PC-9 (cell line): ENCODE measurements at regions not wholly inside any gene's neighbourhood (a gene's known extent, or its start where the extent isn't known, plus 50 kb on each side); places are given as distances from the start of the nearest gene placed in this dataset.

ENCODE experiments used
- BruUV-seq: library from RNA; stranded (reverse); fragments of 400-500 nt; replicated peaks from 2 replicates; lab custom pipeline; 2021; lab: Mats Ljungman, UMichigan
- CTCF ChIA-PET: fragments of 300-600 bp; sonication (Branson Sonifier 250); formaldehyde crosslinking; loops from one replicate; lab custom pipeline; 2022; ENCODE audit warnings: antibody characterized with exemption; lab: Charles Lee
- POLR2A ChIA-PET: fragments of 300-600 bp; sonication (Branson Sonifier 250); formaldehyde crosslinking; loops from one replicate; lab custom pipeline; 2022; ENCODE audit warnings: antibody characterized with exemption; ENCODE audit not compliant: unreplicated experiment; lab: Charles Lee
- DNase-seq, 2 experiments: peaks; one replicate each; pipeline versions ENCODE4 v3.0.0 to v3.0.0-alpha.2; 2015 to 2022; ENCODE audit warnings: mixed read lengths in 1 of 2
- H2AFZ ChIP-seq: fragments of 200-600 bp; sonication (generic); 2 replicates; pipeline ENCODE4 v1.8.1; 2017; ENCODE audit warnings: antibody characterized with exemption
- H3F3A ChIP-seq: fragments of 200-600 bp; sonication (generic); 2 replicates; pipeline ENCODE4 v1.8.1; 2017; ENCODE audit warnings: antibody characterized with exemption, mild to moderate bottlenecking, low read depth; ENCODE audit not compliant: insufficient read depth
- H3K27ac ChIP-seq: fragments of 200-600 bp; sonication (generic); 2 replicates; pipeline ENCODE4 v1.6.1; 2016; ENCODE audit warnings: mixed run types
- H3K27me3 ChIP-seq: fragments of 200-600 bp; sonication (generic); 2 replicates; pipeline ENCODE4 v1.6.1; 2016; ENCODE audit warnings: low read depth, mixed run types; ENCODE audit not compliant: insufficient read depth
- H3K36me3 ChIP-seq: fragments of 200-600 bp; sonication (generic); 2 replicates; pipeline ENCODE4 v1.6.1; 2016; ENCODE audit warnings: low read depth, mixed run types
- H3K4me1 ChIP-seq: fragments of 200-600 bp; sonication (generic); replicated peaks from 2 replicates; pipeline ENCODE4 v1.6.1; 2016; ENCODE audit warnings: mixed run types; ENCODE audit not compliant: insufficient read depth
- H3K4me2 ChIP-seq: fragments of 200-600 bp; sonication (generic); 2 replicates; pipeline ENCODE4 v1.6.1; 2017; ENCODE audit warnings: mixed run types
- H3K4me3 ChIP-seq: fragments of 200-600 bp; sonication (generic); 2 replicates; pipeline ENCODE4 v1.6.1; 2016; ENCODE audit warnings: mixed run types
- H3K79me2 ChIP-seq: fragments of 200-600 bp; sonication (generic); 2 replicates; pipeline ENCODE4 v1.6.1; 2017; ENCODE audit warnings: low read depth, mixed run types
- H3K9me2 ChIP-seq: fragments of 200-600 bp; sonication (generic); 2 replicates; pipeline ENCODE4 v1.8.1; 2017; ENCODE audit warnings: mild to moderate bottlenecking; ENCODE audit not compliant: insufficient read depth
- H3K9me3 ChIP-seq: fragments of 200-600 bp; sonication (generic); 2 replicates; pipeline ENCODE4 v1.8.1; 2016; ENCODE audit warnings: low read depth; ENCODE audit not compliant: insufficient read depth
- H4K20me1 ChIP-seq: fragments of 200-600 bp; sonication (generic); 2 replicates; pipeline ENCODE4 v1.8.1; 2017; ENCODE audit not compliant: insufficient read depth
- EZH2 ChIP-seq: fragments of 200-600 bp; sonication (generic); IDR thresholded peaks from 2 replicates; pipeline ENCODE4 v1.8.0; 2017; ENCODE audit warnings: antibody characterized with exemption, low read depth
- intact Hi-C: fragments of 100-400 bp; cut with micrococcal nuclease; formaldehyde crosslinking; loops from one replicate; pipeline ENCODE4 v1.10.0; 2022; ENCODE audit not compliant: unreplicated experiment
- TF ChIP-seq, protein P1 (sequence below): fragments of 200-600 bp; sonication (generic); conservative IDR thresholded peaks from 2 replicates; pipeline ENCODE4 v1.6.1; 2017; ENCODE audit warnings: mixed run types, antibody characterized with exemption, mild to moderate bottlenecking, moderate library complexity

DNA sequence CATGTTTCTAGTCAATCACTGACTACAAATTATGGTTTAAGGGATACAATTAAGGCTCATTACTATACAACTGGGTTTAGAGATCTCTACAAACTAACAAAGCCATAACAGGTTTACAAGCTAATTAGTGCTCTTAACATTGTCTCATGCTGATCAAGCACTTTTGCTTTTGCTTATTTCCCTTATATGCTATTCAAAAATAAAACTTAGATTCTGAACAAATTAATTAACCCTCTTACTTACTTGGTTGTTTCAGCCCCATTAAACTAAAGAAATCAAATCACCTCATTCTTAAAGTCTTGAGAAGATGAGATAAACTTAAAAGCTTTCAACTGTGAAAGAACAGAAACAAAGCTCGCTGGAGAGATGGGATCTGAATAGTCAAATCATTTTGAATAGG, 2024.5 kb upstream of the ADGRL3 start:
- intact Hi-C loops, result no loop called here
- no peaks in the 10 kb centered on the region for H3K4me1 ChIP-seq

DNA sequence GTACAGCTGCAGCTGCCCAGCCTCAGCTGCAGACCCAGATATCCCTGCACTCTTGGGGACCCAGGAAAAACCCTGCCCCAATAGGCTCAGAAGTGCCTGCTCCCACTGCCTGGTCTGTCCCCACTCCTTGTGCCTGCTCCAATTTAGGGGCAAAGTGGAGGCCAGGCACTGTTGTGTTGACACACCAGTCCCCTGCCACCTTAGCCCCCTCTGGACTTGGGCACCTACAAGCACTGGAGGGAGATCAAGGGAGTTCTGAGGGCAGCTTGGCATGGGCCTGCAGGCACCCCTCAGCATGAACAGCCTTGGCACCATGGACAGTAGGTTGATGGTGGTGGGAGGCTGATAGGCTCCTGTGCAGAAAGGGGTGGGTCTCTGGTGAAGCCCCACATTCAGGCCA, 2020.8 kb upstream of the ADGRL3 start:
- H3K36me3 ChIP-seq, result no peaks in the 10 kb centered on the region
- H4K20me1 ChIP-seq, result no peaks in the 10 kb centered on the region
- ChIA-PET CTCF (no interaction called here), POLR2A (no interaction called here)
- no peaks in the 10 kb centered on the region for H3K4me1 ChIP-seq
- intact Hi-C loops, result no loop called here
- no peaks in the 10 kb centered on the region for H3K79me2 ChIP-seq
- H3K27ac ChIP-seq, result no peak overlapping the region
- H3F3A ChIP-seq, result no peaks in the 10 kb centered on the region
- H2AFZ ChIP-seq, result no peak overlapping the region
- TF ChIP-seq EZH2, result no peak
- TF ChIP-seq, protein P1, sequence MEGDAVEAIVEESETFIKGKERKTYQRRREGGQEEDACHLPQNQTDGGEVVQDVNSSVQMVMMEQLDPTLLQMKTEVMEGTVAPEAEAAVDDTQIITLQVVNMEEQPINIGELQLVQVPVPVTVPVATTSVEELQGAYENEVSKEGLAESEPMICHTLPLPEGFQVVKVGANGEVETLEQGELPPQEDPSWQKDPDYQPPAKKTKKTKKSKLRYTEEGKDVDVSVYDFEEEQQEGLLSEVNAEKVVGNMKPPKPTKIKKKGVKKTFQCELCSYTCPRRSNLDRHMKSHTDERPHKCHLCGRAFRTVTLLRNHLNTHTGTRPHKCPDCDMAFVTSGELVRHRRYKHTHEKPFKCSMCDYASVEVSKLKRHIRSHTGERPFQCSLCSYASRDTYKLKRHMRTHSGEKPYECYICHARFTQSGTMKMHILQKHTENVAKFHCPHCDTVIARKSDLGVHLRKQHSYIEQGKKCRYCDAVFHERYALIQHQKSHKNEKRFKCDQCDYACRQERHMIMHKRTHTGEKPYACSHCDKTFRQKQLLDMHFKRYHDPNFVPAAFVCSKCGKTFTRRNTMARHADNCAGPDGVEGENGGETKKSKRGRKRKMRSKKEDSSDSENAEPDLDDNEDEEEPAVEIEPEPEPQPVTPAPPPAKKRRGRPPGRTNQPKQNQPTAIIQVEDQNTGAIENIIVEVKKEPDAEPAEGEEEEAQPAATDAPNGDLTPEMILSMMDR, result no peak
- BruUV-seq, result no TSS peak
- H3K9me2 ChIP-seq, result no peaks in the 10 kb centered on the region
- H3K4me3 ChIP-seq, result no peak overlapping the region
- no peak overlapping the region for H3K4me2 ChIP-seq
- no peaks in the 10 kb centered on the region for H3K9me3 ChIP-seq
- no peak for DNase-seq
- H3K27me3 ChIP-seq, result no peaks in the 10 kb centered on the region

More for the DNA sequence above, 2024.5 kb upstream of the ADGRL3 start:
- H3K79me2 ChIP-seq, result no peaks in the 10 kb centered on the region
- H3K36me3 ChIP-seq, result no peaks in the 10 kb centered on the region
- CTCF ChIA-PET, result no interaction called here
- H3K4me3 ChIP-seq, result no peak overlapping the region
- no peaks in the 10 kb centered on the region for H3K27me3 ChIP-seq
- H3K4me2 ChIP-seq, result no peak overlapping the region
- TF ChIP-seq, protein P1, result no peak
- TF ChIP-seq EZH2, result no peak
- no peak overlapping the region for H2AFZ ChIP-seq
- POLR2A ChIA-PET, result no interaction called here
- DNase-seq, result no peak
- no peaks in the 10 kb centered on the region for H4K20me1 ChIP-seq
- H3F3A ChIP-seq, result no peaks in the 10 kb centered on the region
- no peak overlapping the region for H3K27ac ChIP-seq
- no TSS peak for BruUV-seq
- H3K9me2 ChIP-seq, result no peaks in the 10 kb centered on the region
- no peaks in the 10 kb centered on the region for H3K9me3 ChIP-seq

DNA sequence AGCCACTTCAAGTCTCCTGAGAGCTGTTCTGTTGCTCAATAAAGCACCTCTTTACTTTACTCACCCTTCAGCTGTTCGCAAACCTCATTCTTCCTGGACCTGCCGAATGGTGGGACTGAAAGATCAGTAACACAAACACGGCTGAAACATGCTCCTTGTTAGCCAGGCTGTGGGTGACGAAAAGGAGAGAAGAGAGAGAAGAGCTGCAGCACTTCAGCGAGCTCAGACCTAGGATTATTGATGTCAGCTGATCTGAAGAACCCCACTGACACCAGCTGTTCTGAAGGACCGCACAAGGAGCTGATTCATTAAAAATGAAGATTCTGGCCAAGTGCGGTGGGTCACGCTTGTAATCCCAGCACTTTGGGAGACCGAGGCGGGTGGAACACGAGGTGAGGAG, 2020.0 kb upstream of the ADGRL3 start:
- no peak overlapping the region for H3K27ac ChIP-seq
- no peak for DNase-seq
- no peaks in the 10 kb centered on the region for H3K9me3 ChIP-seq
- no peaks in the 10 kb centered on the region for H3K79me2 ChIP-seq
- H3K4me2 ChIP-seq, result no peak overlapping the region
- no peak overlapping the region for H2AFZ ChIP-seq
- TF ChIP-seq, protein P1, result no peak
- TF ChIP-seq EZH2, result no peak
- CTCF ChIA-PET, result no interaction called here
- no peaks in the 10 kb centered on the region for H3K36me3 ChIP-seq
- no peaks in the 10 kb centered on the region for H3F3A ChIP-seq
- BruUV-seq, result no TSS peak
- POLR2A ChIA-PET, result no interaction called here
- H3K4me1 ChIP-seq, result no peaks in the 10 kb centered on the region
- H3K27me3 ChIP-seq, result no peaks in the 10 kb centered on the region
- H3K4me3 ChIP-seq, result no peak overlapping the region
- intact Hi-C loops, result no loop called here
- no peaks in the 10 kb centered on the region for H3K9me2 ChIP-seq
- no peaks in the 10 kb centered on the region for H4K20me1 ChIP-seq
